ENCODE measurements at regions not wholly inside any gene's neighbourhood (a gene's known extent, or its start where the extent isn't known, plus 50 kb on each side); places are given as distances from the start of the nearest gene placed in this dataset.

GRCh38 chr10:131424836-131425491 is 113.4 kb upstream of the TCERG1L start:
- no peak for DNase-seq (ENCODE audit: low read depth in 2 of 2)
- H3K4me3 ChIP-seq (replicated peaks in 1 of 2; ENCODE audit: low read depth in 2 of 2, low read length in 2 of 2), result no peak overlapping the region
- no peak for TF ChIP-seq CTCF (IDR thresholded peaks at IDR 0.05; ENCODE audit: low read depth, low read length)

GRCh38 chr10:131425752-131426533 is 114.4 kb upstream of the TCERG1L start:
- no peak for DNase-seq (ENCODE audit: low read depth in 2 of 2)
- TF ChIP-seq CTCF (IDR thresholded peaks at IDR 0.05; ENCODE audit: low read depth, low read length), result no peak
- no peak overlapping the region for H3K4me3 ChIP-seq (replicated peaks in 1 of 2; ENCODE audit: low read depth in 2 of 2, low read length in 2 of 2)

- no peak for TF ChIP-seq CTCF (IDR thresholded peaks at IDR 0.05; ENCODE audit: low read depth, low read length)
- H3K4me3 ChIP-seq (replicated peaks in 1 of 2; ENCODE audit: low read depth in 2 of 2, low read length in 2 of 2), result no peak overlapping the region
- DNase-seq (ENCODE audit: low read depth in 2 of 2), result no peak
These were observed 115.0 kb upstream of the TCERG1L start for GRCh38 chr10:131426534-131426898.

- TF ChIP-seq CTCF (IDR thresholded peaks at IDR 0.05; ENCODE audit: low read depth, low read length), result no peak
- no peak overlapping the region for H3K4me3 ChIP-seq (replicated peaks in 1 of 2; ENCODE audit: low read depth in 2 of 2, low read length in 2 of 2)
- DNase-seq (ENCODE audit: low read depth in 2 of 2), result no peak
These were observed 115.8 kb upstream of the TCERG1L start for GRCh38 chr10:131427281-131427680.

GRCh38 chr10:131427901-131428300 is 116.4 kb upstream of the TCERG1L start:
- no peak for DNase-seq (ENCODE audit: low read depth in 2 of 2)
- TF ChIP-seq CTCF (IDR thresholded peaks at IDR 0.05; ENCODE audit: low read depth, low read length), result no peak
- H3K4me3 ChIP-seq (replicated peaks in 1 of 2; ENCODE audit: low read depth in 2 of 2, low read length in 2 of 2), result no peak overlapping the region

GRCh38 chr10:131429141-131429540 is 117.6 kb upstream of the TCERG1L start:
- no peak overlapping the region for H3K4me3 ChIP-seq (replicated peaks in 1 of 2; ENCODE audit: low read depth in 2 of 2, low read length in 2 of 2)
- no peak for TF ChIP-seq CTCF (IDR thresholded peaks at IDR 0.05; ENCODE audit: low read depth, low read length)
- DNase-seq (ENCODE audit: low read depth in 2 of 2), result no peak

All from cardiac fibroblast (primary cell).